Occipital lobe (tissue), 1 donor: ENCODE measurements at regions not wholly inside any gene's neighbourhood (a gene's known extent, or its start where the extent isn't known, plus 50 kb on each side); places are given as distances from the start of the nearest gene placed in this dataset.

Experiments
- DNase-seq: peaks from one replicate; lab custom pipeline; 2025; lab: John Stamatoyannopoulos, UW

GRCh38 chr2:188713961-188714360, 260.2 kb upstream of the COL3A1 start:
- DNase-seq, result no peak

- no peak for DNase-seq
Measured at GRCh38 chr2:188720811-188721605, 253.2 kb upstream of the COL3A1 start.

- no peak for DNase-seq
Measured at GRCh38 chr2:188721784-188722183, 252.4 kb upstream of the COL3A1 start.

- DNase-seq, result no peak
Measured at GRCh38 chr2:188725746-188726360, 248.3 kb upstream of the COL3A1 start.

- no peak for DNase-seq
Measured at GRCh38 chr2:188726626-188727247, 247.4 kb upstream of the COL3A1 start.

- DNase-seq, result no peak
Measured at GRCh38 chr2:188727846-188728245, 246.3 kb upstream of the COL3A1 start.

- no peak for DNase-seq
Measured at GRCh38 chr2:188734691-188735090, 239.5 kb upstream of the COL3A1 start.

GRCh38 chr2:188746727-188747126, 227.4 kb upstream of the COL3A1 start:
- no peak for DNase-seq

GRCh38 chr2:188751816-188752215, 222.4 kb upstream of the COL3A1 start:
- DNase-seq, result no peak

GRCh38 chr2:188752311-188752710, 221.9 kb upstream of the COL3A1 start:
- DNase-seq, result no peak

- DNase-seq, result no peak
Measured at GRCh38 chr2:188762151-188762550, 212.0 kb upstream of the COL3A1 start.

GRCh38 chr2:188765522-188766470, 208.4 kb upstream of the COL3A1 start:
- DNase-seq, result no peak

- DNase-seq, result no peak
Measured at GRCh38 chr2:188766471-188766856, 207.7 kb upstream of the COL3A1 start.

- no peak for DNase-seq
Measured at GRCh38 chr2:188767176-188767575, 207.0 kb upstream of the COL3A1 start.

- no peak for DNase-seq
Measured at GRCh38 chr2:188770296-188770695, 203.9 kb upstream of the COL3A1 start.

GRCh38 chr2:188773075-188773474, 201.1 kb upstream of the COL3A1 start:
- DNase-seq, result no peak

- no peak for DNase-seq
Measured at GRCh38 chr2:188776634-188777033, 197.5 kb upstream of the COL3A1 start.

- no peak for DNase-seq
Measured at GRCh38 chr2:188784269-188784762, 189.9 kb upstream of the COL3A1 start.

- DNase-seq, result no peak
Measured at GRCh38 chr2:188785061-188785460, 189.1 kb upstream of the COL3A1 start.

GRCh38 chr2:188785490-188785889, 188.7 kb upstream of the COL3A1 start:
- DNase-seq, result no peak

GRCh38 chr2:188786368-188786841, 187.8 kb upstream of the COL3A1 start:
- DNase-seq, result no peak
